Calu3 (cell line): ENCODE measurements at regions not wholly inside any gene's neighbourhood (a gene's known extent, or its start where the extent isn't known, plus 50 kb on each side); places are given as distances from the start of the nearest gene placed in this dataset.

Source experiments
- BruUV-seq: library from RNA; stranded (reverse); fragments of 400-500 nt; replicated peaks from 2 replicates; lab custom pipeline; 2021; lab: Mats Ljungman, UMichigan
- CTCF ChIA-PET: fragments of 300-600 bp; sonication (Branson Sonifier 250); formaldehyde crosslinking; loops from one replicate; lab custom pipeline; 2022; ENCODE audit warnings: antibody characterized with exemption; lab: Charles Lee
- DNase-seq: peaks from one replicate; pipeline ENCODE4 v3.0.0; 2022
- H3K27ac Mint-ChIP-seq: one replicate; pipeline ENCODE4 v1.8.0; 2022; ENCODE audit warnings: mixed read lengths; ENCODE audit not compliant: unreplicated experiment
- H3K27me3 Mint-ChIP-seq: one replicate; pipeline ENCODE4 v1.8.0; 2022; ENCODE audit warnings: mixed read lengths; ENCODE audit not compliant: unreplicated experiment
- H3K36me3 Mint-ChIP-seq: one replicate; pipeline ENCODE4 v1.8.0; 2022; ENCODE audit warnings: mild to moderate bottlenecking, moderate library complexity, mixed read lengths; ENCODE audit not compliant: insufficient read depth, unreplicated experiment
- H3K4me1 Mint-ChIP-seq: one replicate; pipeline ENCODE4 v1.8.0; 2022; ENCODE audit warnings: mild to moderate bottlenecking, low read depth, mixed read lengths; ENCODE audit not compliant: unreplicated experiment
- H3K4me3 Mint-ChIP-seq: one replicate; pipeline ENCODE4 v1.8.0; 2022; ENCODE audit warnings: mild to moderate bottlenecking, low read depth, moderate library complexity, mixed read lengths; ENCODE audit not compliant: unreplicated experiment
- H3K9me3 Mint-ChIP-seq: one replicate; pipeline ENCODE4 v1.8.0; 2022; ENCODE audit warnings: low read depth, mixed read lengths; ENCODE audit not compliant: unreplicated experiment
- CTCF ChIP-seq: fragments of 200-600 bp; IDR thresholded peaks from one replicate; pipeline ENCODE4 v1.8.0; 2022; ENCODE audit warnings: antibody characterized with exemption; ENCODE audit not compliant: unreplicated experiment
- intact Hi-C: fragments of 100-400 bp; cut with micrococcal nuclease; formaldehyde crosslinking; loops from one replicate; pipeline ENCODE4 v1.10.0; 2022; ENCODE audit not compliant: unreplicated experiment

- BruUV-seq: no TSS peak
- CTCF ChIA-PET: no interaction called here
- no peak for DNase-seq
- Mint-ChIP-seq H3K9me3 (no peaks in the 10 kb centered on the region), H3K36me3 (no peaks in the 10 kb centered on the region), H3K27ac (no peak overlapping the region), H3K27me3 (peaks cover 41% of the 10 kb centered on the region), H3K4me1 (no peaks in the 10 kb centered on the region), H3K4me3 (no peak overlapping the region)
- no peak for TF ChIP-seq CTCF
- intact Hi-C loops: no loop called here
Observed at GRCh38 chr10:58948303-58948702, 228.1 kb upstream of the PHYHIPL start.

GRCh38 chr10:58950618-58951017, 225.8 kb upstream of the PHYHIPL start:
- intact Hi-C loops: loop anchor here (5.0 to 10.0 kb wide), 5 partner anchors 127 to 672 kb away; no protein-coding TSS in a partner anchor
- H3K4me1 Mint-ChIP-seq: no peaks in the 10 kb centered on the region
- H3K27me3 Mint-ChIP-seq: peaks cover 22% of the 10 kb centered on the region
- no peaks in the 10 kb centered on the region for H3K9me3 Mint-ChIP-seq
- BruUV-seq: no TSS peak
- no peak for TF ChIP-seq CTCF
- no peak for DNase-seq
- H3K27ac Mint-ChIP-seq: no peak overlapping the region
- H3K36me3 Mint-ChIP-seq: no peaks in the 10 kb centered on the region
- CTCF ChIA-PET: no interaction called here
- no peak overlapping the region for H3K4me3 Mint-ChIP-seq

GRCh38 chr10:58951087-58951486, 225.4 kb upstream of the PHYHIPL start:
- Mint-ChIP-seq H3K27me3 (peaks cover 18% of the 10 kb centered on the region), H3K36me3 (no peaks in the 10 kb centered on the region), H3K27ac (no peak overlapping the region), H3K4me1 (no peaks in the 10 kb centered on the region), H3K4me3 (no peak overlapping the region), H3K9me3 (no peaks in the 10 kb centered on the region)
- no peak for TF ChIP-seq CTCF
- DNase-seq: no peak
- no TSS peak for BruUV-seq
- intact Hi-C loops: loop anchor here (5.0 to 10.0 kb wide), 5 partner anchors 126 to 671 kb away; no protein-coding TSS in a partner anchor
- CTCF ChIA-PET: no interaction called here

GRCh38 chr10:58951746-58952145, 224.7 kb upstream of the PHYHIPL start:
- Mint-ChIP-seq H3K27me3 (peaks cover 15% of the 10 kb centered on the region), H3K9me3 (no peaks in the 10 kb centered on the region), H3K4me3 (no peak overlapping the region), H3K36me3 (no peaks in the 10 kb centered on the region), H3K4me1 (peaks cover 3% of the 10 kb centered on the region), H3K27ac (no peak overlapping the region)
- CTCF ChIA-PET: interaction anchor here (0.8 to 1.3 kb wide), 4 partner anchors 55 to 537 kb away, joined by 3 to 4 read pairs (median 3); no protein-coding TSS in a partner anchor
- BruUV-seq: no TSS peak
- DNase-seq: no peak
- intact Hi-C loops: loop anchor here (1.0 to 10.0 kb wide), 8 partner anchors 126 to 671 kb away; no protein-coding TSS in a partner anchor
- TF ChIP-seq CTCF: no peak
